ES-I3 (cell line): ENCODE measurements at regions not wholly inside any gene's neighbourhood (a gene's known extent, or its start where the extent isn't known, plus 50 kb on each side); places are given as distances from the start of the nearest gene placed in this dataset.
"Not testable (repeated sequence)": the region's sequence is repeated elsewhere in the genome, so short reads cannot be mapped to it uniquely, and the experiment has no call there.

Source experiments
- H3K36me3 ChIP-seq: 2 replicates; pipeline ENCODE4 v1.6.1; 2013; ENCODE audit warnings: mild to moderate bottlenecking, low read length, control low read depth, moderate library complexity; ENCODE audit not compliant: insufficient read depth
- H3K4me1 ChIP-seq: 2 replicates; pipeline ENCODE4 v1.6.1; 2013; ENCODE audit warnings: mild to moderate bottlenecking, control low read depth, low read length; ENCODE audit not compliant: insufficient read depth
- H3K9ac ChIP-seq: 2 replicates; pipeline ENCODE4 v1.6.1; 2013; ENCODE audit warnings: low read depth, mild to moderate bottlenecking, low read length, moderate library complexity
- H3K9me3 ChIP-seq: 2 replicates; pipeline ENCODE4 v1.6.1; 2013; ENCODE audit warnings: mild to moderate bottlenecking, low read length, moderate library complexity; ENCODE audit not compliant: control insufficient read depth, insufficient read depth

DNA sequence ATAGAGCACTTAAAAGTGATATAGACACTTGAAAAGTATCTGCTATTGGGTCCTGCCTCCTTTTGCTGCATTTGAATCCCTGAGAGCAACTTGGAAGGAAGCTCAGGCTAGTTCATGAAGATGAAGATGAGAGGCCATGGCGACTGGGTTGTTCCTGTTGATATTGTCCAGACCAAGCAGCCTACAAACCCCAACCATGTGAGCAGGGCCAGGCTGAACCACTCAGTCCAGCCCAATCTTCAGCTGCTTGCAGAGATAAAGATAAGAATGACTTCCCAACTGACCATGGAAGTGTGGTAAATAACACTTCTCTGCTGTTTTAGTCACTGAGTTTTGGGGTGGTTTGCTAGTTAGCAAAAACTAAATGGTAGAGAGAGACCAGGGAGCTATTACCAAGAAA, 417.6 kb downstream of the SOX11 start:
- Histone ChIP-seq H3K9ac (no peak overlapping the region), H3K4me1 (no peaks in the 10 kb centered on the region), H3K36me3 (no peaks in the 10 kb centered on the region), H3K9me3 (no peaks in the 10 kb centered on the region)

DNA sequence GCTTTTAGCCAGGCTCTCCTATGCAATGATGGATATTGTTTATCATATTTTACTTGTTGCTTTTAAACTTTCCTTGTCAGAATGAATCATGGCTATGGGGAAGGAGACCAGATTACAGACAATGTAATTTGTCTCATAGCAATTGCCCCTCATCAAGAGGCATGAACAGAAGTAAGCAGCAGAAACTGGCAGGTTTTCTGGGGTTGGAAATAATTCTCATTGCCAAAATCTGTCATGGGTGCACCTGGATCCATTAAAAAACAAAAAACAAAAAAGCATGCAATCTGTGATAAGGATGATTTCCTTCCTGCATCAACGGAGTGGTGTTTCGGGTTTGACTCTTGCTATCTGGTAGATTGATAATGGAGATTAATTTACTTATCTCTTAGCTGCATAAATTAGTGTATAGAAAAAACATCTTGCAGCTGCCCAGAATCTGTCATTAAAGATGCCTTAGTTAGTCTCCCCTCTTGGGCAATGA, 419.6 kb downstream of the SOX11 start:
- Histone ChIP-seq H3K36me3 (no peaks in the 10 kb centered on the region), H3K4me1 (no peaks in the 10 kb centered on the region), H3K9me3 (no peaks in the 10 kb centered on the region), H3K9ac (no peak overlapping the region)

DNA sequence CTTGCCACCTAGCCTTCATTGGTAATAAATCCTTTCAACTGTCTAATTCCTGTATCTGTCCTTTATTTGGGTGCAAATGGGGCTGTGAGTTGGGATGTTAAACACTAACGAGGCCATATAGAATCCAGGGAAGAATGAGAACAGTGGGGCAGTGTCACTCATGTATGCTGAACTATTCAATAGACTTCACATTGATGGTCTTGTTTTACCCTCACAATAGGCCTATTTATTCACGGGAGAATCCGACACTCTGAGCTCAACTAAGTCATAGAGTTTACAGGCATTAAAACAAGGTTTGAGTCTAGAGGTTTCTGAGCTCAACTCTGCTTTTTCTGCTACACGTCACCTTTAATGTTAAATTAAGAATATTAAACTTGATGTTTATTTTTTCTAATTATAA, 421.6 kb downstream of the SOX11 start:
- H3K9ac ChIP-seq, result no peak overlapping the region
- H3K4me1 ChIP-seq, result no peaks in the 10 kb centered on the region
- H3K36me3 ChIP-seq, result no peaks in the 10 kb centered on the region
- H3K9me3 ChIP-seq, result no peaks in the 10 kb centered on the region

DNA sequence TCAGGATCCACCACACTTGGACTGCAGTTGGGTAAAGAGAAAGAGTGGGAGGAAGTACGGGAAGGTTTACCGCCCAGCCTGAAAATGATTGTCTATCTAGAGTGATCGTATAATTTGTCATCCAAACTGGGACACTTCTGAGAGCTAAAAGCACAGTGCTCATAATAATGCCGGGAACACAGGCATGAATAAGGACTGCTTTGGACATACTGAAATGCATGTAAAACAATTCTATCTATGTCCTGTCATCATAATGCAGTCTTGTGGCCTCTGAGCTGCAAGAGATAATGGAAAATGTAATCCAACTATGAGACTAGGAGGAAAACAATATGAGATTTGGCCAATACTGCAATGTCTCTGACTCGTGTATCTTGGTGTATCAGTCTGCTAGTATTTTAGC, 435.5 kb downstream of the SOX11 start:
- no peaks in the 10 kb centered on the region for H3K4me1 ChIP-seq
- H3K9me3 ChIP-seq, result no peaks in the 10 kb centered on the region
- H3K9ac ChIP-seq, result no peak overlapping the region
- H3K36me3 ChIP-seq, result no peaks in the 10 kb centered on the region

DNA sequence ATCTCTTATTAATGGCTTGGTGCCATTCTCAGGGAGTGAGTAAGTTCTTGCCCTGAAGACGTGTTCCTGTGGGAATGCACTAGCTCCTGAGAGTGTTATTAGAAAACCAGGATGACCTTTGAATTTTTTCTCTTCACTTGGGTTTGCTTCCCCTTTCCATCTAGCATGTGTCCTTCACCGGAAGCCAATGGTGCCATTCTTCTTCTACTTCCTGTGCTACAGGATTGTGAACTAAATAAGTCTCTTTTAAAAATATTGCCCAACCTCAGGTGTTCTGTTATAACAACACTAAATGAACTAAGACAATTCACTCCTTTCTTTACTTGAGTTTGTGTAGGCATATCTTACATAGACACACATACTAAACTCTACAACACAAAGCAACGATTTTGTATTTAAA, 447.0 kb downstream of the SOX11 start:
- H3K4me1 ChIP-seq, result no peaks in the 10 kb centered on the region

DNA sequence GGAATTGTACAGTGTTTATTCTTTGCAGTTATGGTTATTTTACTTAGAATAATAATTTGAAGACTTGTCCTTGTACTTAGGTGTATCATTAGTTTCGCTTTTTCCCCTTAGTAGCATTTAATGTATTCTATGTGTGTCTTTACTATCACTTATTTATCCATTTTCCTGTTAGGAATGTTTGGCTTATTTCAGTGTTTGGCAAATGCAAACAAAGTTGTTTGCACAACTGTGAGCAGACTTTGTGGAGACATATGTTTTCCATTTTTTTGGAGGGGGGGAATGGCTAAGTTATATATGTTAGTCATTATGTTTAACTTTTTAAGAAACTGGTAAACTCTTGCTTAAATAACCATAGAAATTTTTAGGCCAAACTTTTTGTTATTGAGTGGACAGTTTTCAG, 447.7 kb downstream of the SOX11 start:
- Histone ChIP-seq H3K4me1 (no peaks in the 10 kb centered on the region), H3K9ac (no peak overlapping the region), H3K36me3 (no peaks in the 10 kb centered on the region), H3K9me3 (peaks cover 4% of the 10 kb centered on the region)

More for the DNA sequence above, 447.0 kb downstream of the SOX11 start:
- Histone ChIP-seq H3K36me3 (no peaks in the 10 kb centered on the region), H3K9me3 (peaks cover 4% of the 10 kb centered on the region), H3K9ac (no peak overlapping the region)

DNA sequence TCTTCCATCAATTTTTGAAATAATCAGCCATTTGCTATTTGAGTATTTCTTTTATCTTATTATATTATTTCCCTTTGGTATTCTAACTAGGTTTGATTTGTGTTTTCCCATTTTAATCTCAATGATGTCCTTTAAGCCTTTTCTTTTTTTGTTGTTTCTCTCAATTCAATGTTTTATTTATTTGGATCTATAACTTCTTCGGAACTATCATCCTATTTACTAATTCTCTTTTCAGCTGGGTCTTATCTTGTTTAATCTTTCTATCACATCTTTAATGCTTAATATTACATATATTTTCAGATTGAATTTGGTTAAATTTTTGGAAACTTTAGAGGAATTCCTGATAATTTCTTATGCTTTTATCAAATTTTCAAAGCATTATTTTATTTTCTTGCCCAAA, 448.3 kb downstream of the SOX11 start:
- H3K4me1 ChIP-seq, result no peaks in the 10 kb centered on the region
- no peaks in the 10 kb centered on the region for H3K36me3 ChIP-seq
- peaks cover 4% of the 10 kb centered on the region for H3K9me3 ChIP-seq
- H3K9ac ChIP-seq, result no peak overlapping the region

DNA sequence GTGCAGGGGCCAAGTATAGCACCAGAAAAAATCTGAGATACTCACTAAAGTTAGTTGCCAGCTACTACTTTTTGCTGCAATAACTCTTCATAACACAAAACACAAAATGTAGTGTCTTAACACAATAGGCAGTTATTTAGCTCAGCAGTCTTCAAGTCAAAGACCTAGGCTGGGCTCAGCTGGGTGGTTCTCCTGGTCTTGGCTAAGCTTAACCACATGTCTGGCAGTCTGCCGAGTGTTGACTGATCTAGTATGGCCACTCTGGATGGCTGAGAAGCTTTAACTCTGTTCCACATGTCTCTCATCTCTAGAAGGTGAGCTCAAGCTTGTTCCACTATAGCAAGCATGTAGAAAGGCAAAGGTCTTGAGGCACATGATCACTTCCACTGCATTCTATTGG, 451.6 kb downstream of the SOX11 start:
- Histone ChIP-seq H3K4me1 (no peaks in the 10 kb centered on the region), H3K9ac (no peak overlapping the region), H3K9me3 (peaks cover 4% of the 10 kb centered on the region), H3K36me3 (no peaks in the 10 kb centered on the region)

DNA sequence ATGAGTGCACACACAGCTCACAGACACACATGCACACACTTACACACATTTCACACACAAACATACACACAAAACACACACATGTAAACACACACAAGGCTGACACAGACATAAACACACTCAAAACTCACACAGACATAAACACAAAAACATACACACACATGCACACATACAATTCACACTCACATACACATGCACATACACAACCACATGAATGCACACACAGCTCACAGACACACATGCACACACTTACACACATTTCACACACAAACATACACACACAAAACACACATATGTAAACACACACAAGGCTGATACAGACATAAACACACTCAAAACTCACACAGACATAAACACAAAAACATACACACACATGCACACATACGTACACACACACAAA, 455.0 kb downstream of the SOX11 start:
- not testable (repeated sequence) for H3K9me3 ChIP-seq, H3K36me3 ChIP-seq, H3K4me1 ChIP-seq, H3K9ac ChIP-seq

DNA sequence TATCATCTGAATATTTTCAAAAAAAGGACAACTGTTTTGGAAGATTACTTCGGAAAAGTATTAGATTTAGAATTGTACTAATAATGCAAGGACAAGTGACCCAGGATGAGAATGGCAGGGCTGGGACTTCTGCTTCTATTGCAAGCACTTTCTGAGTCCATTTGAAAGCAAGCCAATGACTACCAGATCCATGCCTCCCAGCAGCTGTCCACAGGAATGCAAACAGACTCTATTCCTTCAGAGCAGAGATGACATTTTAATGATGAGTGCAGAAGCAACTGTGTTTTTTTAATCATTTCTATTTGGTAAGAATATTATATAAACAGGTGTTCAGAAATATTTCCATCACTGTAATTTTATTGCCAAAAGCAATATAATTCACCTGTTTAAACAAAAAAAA, 456.7 kb downstream of the SOX11 start:
- Histone ChIP-seq H3K9me3 (no peaks in the 10 kb centered on the region), H3K36me3 (no peaks in the 10 kb centered on the region), H3K4me1 (peaks cover 6% of the 10 kb centered on the region; the same call in 1 of the 2 replicates)

DNA sequence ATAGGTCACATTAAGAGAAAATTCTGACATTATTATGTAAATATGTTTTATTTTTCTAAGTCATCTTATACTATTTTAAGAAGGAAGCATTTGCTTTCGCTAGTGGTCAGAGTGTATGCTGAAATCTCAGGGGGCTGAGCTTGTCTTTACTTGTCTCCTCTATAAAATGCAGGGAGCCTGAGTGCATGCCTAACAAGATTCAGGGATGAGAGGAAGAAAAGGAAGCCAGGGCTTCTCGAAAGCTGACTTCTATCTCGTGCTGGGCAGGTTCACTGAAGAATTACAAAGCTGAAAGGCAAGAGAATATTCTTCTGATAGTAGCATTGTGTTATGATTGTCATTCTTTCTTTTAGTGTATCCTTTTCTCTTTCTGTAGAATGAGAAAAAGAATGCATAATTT, 467.4 kb downstream of the SOX11 start:
- no peaks in the 10 kb centered on the region for H3K9me3 ChIP-seq
- no peak overlapping the region for H3K9ac ChIP-seq
- H3K4me1 ChIP-seq, result peaks cover 13% of the 10 kb centered on the region
- H3K36me3 ChIP-seq, result no peaks in the 10 kb centered on the region

More for the DNA sequence above, 456.7 kb downstream of the SOX11 start:
- no peak overlapping the region for H3K9ac ChIP-seq

DNA sequence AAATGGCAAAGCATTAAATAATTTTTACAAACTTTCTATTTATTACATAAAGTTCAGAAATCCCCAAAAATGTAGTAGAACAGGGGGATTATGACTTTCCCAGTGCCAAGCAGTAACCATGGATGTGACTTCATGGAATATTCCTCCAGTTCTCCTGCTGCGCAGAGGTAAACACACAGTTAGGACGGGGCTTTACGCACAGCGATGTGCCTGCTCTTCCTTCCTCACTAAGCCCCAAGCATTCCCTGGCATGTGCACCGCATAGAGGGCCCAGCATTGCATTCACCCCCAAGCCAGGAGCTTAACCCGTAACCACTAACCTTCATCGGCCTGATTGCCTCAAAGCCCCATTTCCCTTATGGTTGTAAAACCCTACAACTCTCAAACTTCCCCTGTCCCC, 471.7 kb downstream of the SOX11 start:
- peaks cover 3% of the 10 kb centered on the region for H3K4me1 ChIP-seq
- no peak overlapping the region for H3K9ac ChIP-seq
- no peaks in the 10 kb centered on the region for H3K9me3 ChIP-seq
- no peaks in the 10 kb centered on the region for H3K36me3 ChIP-seq

DNA sequence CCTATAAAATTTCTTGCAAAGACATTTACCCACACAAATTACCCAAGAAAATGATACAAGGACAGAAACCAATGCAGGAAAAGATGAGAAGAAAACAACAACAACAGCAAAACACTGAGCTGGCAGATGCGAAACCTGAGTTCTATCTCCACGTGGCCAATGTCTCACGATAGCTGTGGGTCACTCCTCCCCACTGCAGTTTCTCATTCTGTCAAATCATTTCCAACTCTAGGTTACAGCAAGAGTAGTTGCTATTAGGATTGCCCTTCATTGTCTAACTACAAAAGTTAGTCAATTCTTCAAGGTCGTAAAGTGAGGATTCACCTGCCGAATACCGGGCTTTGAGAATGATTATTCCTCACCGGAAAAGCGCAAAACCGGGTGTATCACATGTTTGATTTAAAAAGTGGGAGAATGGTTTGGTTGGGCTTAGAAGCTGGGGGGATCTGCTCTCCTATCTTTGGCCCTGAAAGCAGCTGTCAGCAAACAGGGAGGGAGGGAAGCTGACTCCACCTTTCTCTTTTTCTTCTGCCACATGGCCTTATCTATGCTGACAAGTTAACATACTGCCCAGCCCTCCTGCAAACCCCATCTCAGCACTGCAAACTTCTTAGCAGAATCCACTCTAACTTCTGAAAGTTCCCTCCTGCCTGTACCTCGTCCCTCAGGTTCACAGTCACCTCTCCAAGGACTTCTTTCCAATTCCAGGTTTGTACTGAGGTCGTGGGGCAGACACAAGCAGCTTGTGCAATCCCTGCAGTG, 473.0 kb downstream of the SOX11 start:
- Histone ChIP-seq H3K36me3 (no peaks in the 10 kb centered on the region), H3K9me3 (no peaks in the 10 kb centered on the region), H3K4me1 (no peaks in the 10 kb centered on the region; the same call in 1 of the 2 replicates), H3K9ac (no peak overlapping the region)

DNA sequence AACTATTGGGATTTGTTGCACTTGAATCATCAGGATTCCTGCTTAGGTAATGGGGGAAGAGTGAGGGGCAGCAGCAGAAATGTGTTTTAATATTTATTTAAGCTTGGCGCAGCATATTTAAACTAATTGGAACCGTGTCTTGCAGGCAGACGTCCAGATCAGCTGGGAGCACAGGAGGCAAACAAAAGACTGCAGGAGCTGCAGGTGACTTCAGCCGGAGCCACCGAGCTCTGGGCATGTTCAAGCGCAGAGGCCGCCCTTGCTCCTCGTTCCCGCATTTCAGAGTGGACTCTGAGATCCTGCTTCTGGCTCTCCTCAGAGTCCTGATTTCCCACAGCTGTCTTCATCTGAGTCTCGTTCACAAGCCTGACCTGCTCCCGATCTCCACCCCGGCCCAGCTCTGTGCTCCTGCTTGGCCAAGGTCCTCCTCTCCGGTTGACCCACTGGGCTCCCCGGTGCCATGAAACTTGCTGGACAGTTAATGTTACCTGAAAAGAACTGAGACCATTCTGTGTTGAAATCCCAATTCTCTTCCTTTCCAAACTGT, 475.5 kb downstream of the SOX11 start:
- H3K36me3 ChIP-seq, result no peaks in the 10 kb centered on the region
- H3K9ac ChIP-seq, result no peak overlapping the region
- H3K9me3 ChIP-seq, result no peaks in the 10 kb centered on the region
- no peaks in the 10 kb centered on the region for H3K4me1 ChIP-seq

DNA sequence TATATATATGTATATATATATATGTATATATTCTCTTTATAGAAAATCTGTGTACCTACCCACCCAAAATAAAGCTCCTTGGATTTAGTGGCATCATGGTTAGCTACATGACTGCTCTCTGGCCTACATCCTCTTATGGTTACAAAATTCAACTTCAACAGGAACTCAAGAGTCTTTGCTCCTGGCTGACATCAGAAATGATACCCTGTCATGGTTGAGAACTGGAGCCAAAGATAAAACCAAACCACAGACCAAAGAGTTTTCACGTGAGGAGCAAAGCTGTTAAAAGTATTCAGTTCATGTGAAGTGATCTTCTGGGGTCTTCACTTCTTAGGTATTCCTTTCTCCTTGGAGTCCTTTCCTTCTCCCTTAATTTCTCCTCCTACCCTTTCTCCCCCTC, 476.3 kb downstream of the SOX11 start:
- no peaks in the 10 kb centered on the region for H3K36me3 ChIP-seq
- H3K9ac ChIP-seq, result no peak overlapping the region
- no peaks in the 10 kb centered on the region for H3K9me3 ChIP-seq
- no peaks in the 10 kb centered on the region for H3K4me1 ChIP-seq
